Panc1 (cell line): ENCODE measurements at regions not wholly inside any gene's neighbourhood (a gene's known extent, or its start where the extent isn't known, plus 50 kb on each side); places are given as distances from the start of the nearest gene placed in this dataset.

Experiments
- ATAC-seq: fragments of 200-7000 bp; cut with Tn5 transposase; 2 replicates; pipeline ENCODE4 v1.9.1; 2020; ENCODE audit warnings: mild to moderate bottlenecking, moderate library complexity
- BruUV-seq: library from RNA; stranded (reverse); fragments of 400-500 nt; replicated peaks from 2 replicates; lab custom pipeline; 2021; lab: Mats Ljungman, UMichigan
- CTCF ChIA-PET: fragments of 300-600 bp; sonication (Branson Sonifier 250); formaldehyde crosslinking; loops from one replicate; lab custom pipeline; 2022; ENCODE audit warnings: antibody characterized with exemption; lab: Charles Lee
- POLR2A ChIA-PET: fragments of 300-600 bp; sonication (Branson Sonifier 250); formaldehyde crosslinking; loops from one replicate; lab custom pipeline; 2022; ENCODE audit warnings: antibody characterized with exemption; lab: Charles Lee
- DNase-seq: peaks from one replicate; pipeline ENCODE4 v3.0.0-alpha.2; 2010; ENCODE audit warnings: low read depth, low spot score
- H3K27ac ChIP-seq: 2 replicates; pipeline ENCODE4 v1.5.1; 2011; ENCODE audit warnings: mild to moderate bottlenecking, low read length, inconsistent platforms
- H3K27me3 ChIP-seq: fragments of 200-500 bp; sonication (Bioruptor generic); 2 replicates; pipeline ENCODE4 v1.6.0; 2014; ENCODE audit warnings: low read length, inconsistent platforms; ENCODE audit not compliant: control insufficient read depth, insufficient read depth
- H3K36me3 ChIP-seq: fragments of 200-500 bp; sonication (Bioruptor generic); 2 replicates; pipeline ENCODE4 v1.5.1; 2014; ENCODE audit warnings: inconsistent platforms, mild to moderate bottlenecking, low read length, moderate library complexity; ENCODE audit not compliant: control insufficient read depth, insufficient read depth
- H3K4me1 ChIP-seq: 2 replicates; pipeline ENCODE4 v1.5.1; 2011; ENCODE audit warnings: inconsistent platforms, mild to moderate bottlenecking, low read length, moderate library complexity; ENCODE audit not compliant: control insufficient read depth, insufficient read depth
- H3K4me3 ChIP-seq, 2 experiments: 2 replicates each; pipeline ENCODE4 v1.5.1; 2011 to 2012; ENCODE audit warnings: low read depth in 2 of 2, low read length in 2 of 2, mild to moderate bottlenecking in 2 of 2, inconsistent platforms in 1 of 2, moderate library complexity in 1 of 2
- H3K9me3 ChIP-seq: fragments of 200-500 bp; sonication (Bioruptor generic); 2 replicates; pipeline ENCODE4 v1.5.1; 2014; ENCODE audit warnings: low read depth, mild to moderate bottlenecking, inconsistent platforms, low read length, moderate library complexity; ENCODE audit not compliant: control insufficient read depth, insufficient read depth
- POLR2AphosphoS5 ChIP-seq: IDR thresholded peaks from 2 replicates; pipeline ENCODE4 v1.6.1; 2012; ENCODE audit warnings: mild to moderate bottlenecking, low read depth, low read length, moderate library complexity
- SIN3A ChIP-seq: IDR thresholded peaks from 2 replicates; pipeline ENCODE4 v1.6.1; 2012; ENCODE audit warnings: low read depth, mild to moderate bottlenecking, low read length, moderate library complexity, borderline replicate concordance; ENCODE audit not compliant: insufficient read depth
- TCF7L2 ChIP-seq: IDR thresholded peaks from 2 replicates; pipeline ENCODE4 v1.6.1; 2011; ENCODE audit warnings: mild to moderate bottlenecking, low read depth, low read length, inconsistent platforms
- in situ Hi-C: cut with HindIII; loops from 2 replicates; pipeline ENCODE4 v1.10.0; 2016; ENCODE audit warnings: low sequenced_read_pairs, low pct_unique_long_range_greater_than_20kb
- intact Hi-C: fragments of 100-400 bp; cut with micrococcal nuclease; formaldehyde crosslinking; loops from one replicate; pipeline ENCODE4 v1.10.0; 2022; ENCODE audit not compliant: unreplicated experiment
- TF ChIP-seq, protein P1 (sequence below): fragments of 450-650 bp; IDR thresholded peaks from 2 replicates; pipeline ENCODE4 v1.5.1; 2017; ENCODE audit warnings: mild to moderate bottlenecking
- TF ChIP-seq, protein P2 (sequence below), 2 experiments: IDR thresholded peaks; 2 replicates each; pipeline ENCODE4 v1.6.1; 2011 to 2012; ENCODE audit warnings: low read depth in 2 of 2, control low read depth in 1 of 2, low read length in 1 of 2, mild to moderate bottlenecking in 1 of 2, moderate library complexity in 1 of 2; ENCODE audit not compliant: insufficient read depth in 1 of 2

DNA sequence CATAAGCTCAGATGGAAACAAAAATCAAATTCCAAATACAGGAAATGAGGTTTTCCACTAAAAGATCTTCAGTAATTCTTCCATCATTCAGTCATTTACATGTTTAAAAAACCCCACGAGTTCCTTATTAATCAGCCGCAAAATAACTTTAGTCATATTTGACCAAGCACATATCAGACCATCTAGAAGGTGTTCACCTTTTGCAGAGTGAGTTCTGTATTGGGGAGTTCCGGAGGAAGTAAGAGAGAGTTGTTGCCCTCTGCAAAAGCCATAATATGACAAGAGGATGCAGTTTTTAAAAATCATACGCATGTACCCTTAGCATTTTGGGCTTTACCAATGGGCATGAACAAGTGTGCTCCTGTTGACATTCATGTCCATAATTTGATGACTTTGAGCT, 61.6 kb downstream of the CCR1 start:
- ATAC-seq (no peak), DNase-seq (no peak)
- Histone ChIP-seq H3K9me3 (no peaks in the 10 kb centered on the region), H3K27ac (no peak overlapping the region), H3K27me3 (no peaks in the 10 kb centered on the region), H3K4me1 (no peaks in the 10 kb centered on the region), H3K36me3 (no peaks in the 10 kb centered on the region), H3K4me3 (no peak overlapping the region)
- intact Hi-C loops, result no loop called here
- TF ChIP-seq, protein P1, sequence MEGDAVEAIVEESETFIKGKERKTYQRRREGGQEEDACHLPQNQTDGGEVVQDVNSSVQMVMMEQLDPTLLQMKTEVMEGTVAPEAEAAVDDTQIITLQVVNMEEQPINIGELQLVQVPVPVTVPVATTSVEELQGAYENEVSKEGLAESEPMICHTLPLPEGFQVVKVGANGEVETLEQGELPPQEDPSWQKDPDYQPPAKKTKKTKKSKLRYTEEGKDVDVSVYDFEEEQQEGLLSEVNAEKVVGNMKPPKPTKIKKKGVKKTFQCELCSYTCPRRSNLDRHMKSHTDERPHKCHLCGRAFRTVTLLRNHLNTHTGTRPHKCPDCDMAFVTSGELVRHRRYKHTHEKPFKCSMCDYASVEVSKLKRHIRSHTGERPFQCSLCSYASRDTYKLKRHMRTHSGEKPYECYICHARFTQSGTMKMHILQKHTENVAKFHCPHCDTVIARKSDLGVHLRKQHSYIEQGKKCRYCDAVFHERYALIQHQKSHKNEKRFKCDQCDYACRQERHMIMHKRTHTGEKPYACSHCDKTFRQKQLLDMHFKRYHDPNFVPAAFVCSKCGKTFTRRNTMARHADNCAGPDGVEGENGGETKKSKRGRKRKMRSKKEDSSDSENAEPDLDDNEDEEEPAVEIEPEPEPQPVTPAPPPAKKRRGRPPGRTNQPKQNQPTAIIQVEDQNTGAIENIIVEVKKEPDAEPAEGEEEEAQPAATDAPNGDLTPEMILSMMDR, result no peak
- TF ChIP-seq SIN3A (no peak), POLR2AphosphoS5 (no peak)
- TF ChIP-seq, protein P2, sequence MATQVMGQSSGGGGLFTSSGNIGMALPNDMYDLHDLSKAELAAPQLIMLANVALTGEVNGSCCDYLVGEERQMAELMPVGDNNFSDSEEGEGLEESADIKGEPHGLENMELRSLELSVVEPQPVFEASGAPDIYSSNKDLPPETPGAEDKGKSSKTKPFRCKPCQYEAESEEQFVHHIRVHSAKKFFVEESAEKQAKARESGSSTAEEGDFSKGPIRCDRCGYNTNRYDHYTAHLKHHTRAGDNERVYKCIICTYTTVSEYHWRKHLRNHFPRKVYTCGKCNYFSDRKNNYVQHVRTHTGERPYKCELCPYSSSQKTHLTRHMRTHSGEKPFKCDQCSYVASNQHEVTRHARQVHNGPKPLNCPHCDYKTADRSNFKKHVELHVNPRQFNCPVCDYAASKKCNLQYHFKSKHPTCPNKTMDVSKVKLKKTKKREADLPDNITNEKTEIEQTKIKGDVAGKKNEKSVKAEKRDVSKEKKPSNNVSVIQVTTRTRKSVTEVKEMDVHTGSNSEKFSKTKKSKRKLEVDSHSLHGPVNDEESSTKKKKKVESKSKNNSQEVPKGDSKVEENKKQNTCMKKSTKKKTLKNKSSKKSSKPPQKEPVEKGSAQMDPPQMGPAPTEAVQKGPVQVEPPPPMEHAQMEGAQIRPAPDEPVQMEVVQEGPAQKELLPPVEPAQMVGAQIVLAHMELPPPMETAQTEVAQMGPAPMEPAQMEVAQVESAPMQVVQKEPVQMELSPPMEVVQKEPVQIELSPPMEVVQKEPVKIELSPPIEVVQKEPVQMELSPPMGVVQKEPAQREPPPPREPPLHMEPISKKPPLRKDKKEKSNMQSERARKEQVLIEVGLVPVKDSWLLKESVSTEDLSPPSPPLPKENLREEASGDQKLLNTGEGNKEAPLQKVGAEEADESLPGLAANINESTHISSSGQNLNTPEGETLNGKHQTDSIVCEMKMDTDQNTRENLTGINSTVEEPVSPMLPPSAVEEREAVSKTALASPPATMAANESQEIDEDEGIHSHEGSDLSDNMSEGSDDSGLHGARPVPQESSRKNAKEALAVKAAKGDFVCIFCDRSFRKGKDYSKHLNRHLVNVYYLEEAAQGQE (IDR thresholded peaks at IDR 0.05; ENCODE audit: insufficient read depth in 1 of 2, low read depth in 2 of 2, low read length in 1 of 2), result no peak
- no TSS peak for BruUV-seq
- CTCF ChIA-PET, result no interaction called here
- POLR2A ChIA-PET, result no interaction called here
- in situ Hi-C loops, result no loop called here

DNA sequence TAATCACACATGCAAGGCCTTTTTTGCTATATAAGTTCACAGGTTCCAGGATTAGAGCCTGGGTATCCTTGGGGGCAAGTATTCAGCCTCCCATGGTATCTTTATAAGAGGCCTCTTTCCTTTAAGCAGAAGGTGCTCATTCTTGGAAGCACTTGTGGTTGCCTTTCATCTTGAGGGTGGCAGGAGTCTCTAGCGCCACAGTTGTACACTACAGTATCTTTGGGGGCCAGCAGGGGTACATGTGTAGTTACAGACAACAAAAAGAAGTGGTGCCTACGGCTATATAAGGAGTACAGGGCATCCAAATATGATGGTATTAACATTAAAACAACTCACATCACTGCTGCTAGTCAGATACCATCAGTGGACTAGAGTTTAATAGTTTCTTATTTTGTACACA, 62.1 kb downstream of the CCR1 start:
- Histone ChIP-seq H3K36me3 (no peaks in the 10 kb centered on the region), H3K9me3 (no peaks in the 10 kb centered on the region), H3K27me3 (no peaks in the 10 kb centered on the region), H3K27ac (no peak overlapping the region), H3K4me1 (no peaks in the 10 kb centered on the region), H3K4me3 (no peak overlapping the region)
- POLR2A ChIA-PET, result no interaction called here
- CTCF ChIA-PET, result no interaction called here
- intact Hi-C loops (no loop called here), in situ Hi-C loops (no loop called here)
- BruUV-seq, result no TSS peak
- no peak for ATAC-seq
- DNase-seq, result no peak
- TF ChIP-seq, protein P2 (IDR thresholded peaks at IDR 0.05; ENCODE audit: insufficient read depth in 1 of 2, low read depth in 2 of 2, low read length in 1 of 2), result no peak
- TF ChIP-seq POLR2AphosphoS5, result no peak
- TF ChIP-seq, protein P1, result no peak
- TF ChIP-seq SIN3A, result no peak
- no peak for TF ChIP-seq TCF7L2
